ENCODE measurements at regions not wholly inside any gene's neighbourhood (a gene's known extent, or its start where the extent isn't known, plus 50 kb on each side); places are given as distances from the start of the nearest gene placed in this dataset.

- TF ChIP-seq CTCF (IDR thresholded peaks at IDR 0.05) (no peak), POLR2AphosphoS5 (IDR thresholded peaks at IDR 0.05) (no peak), POLR2A (IDR thresholded peaks at IDR 0.05) (no peak), EP300 (IDR thresholded peaks at IDR 0.05) (no peak)
- Histone ChIP-seq H3K36me3 (no peaks in the 10 kb centered on the region), H3K27ac (no peak overlapping the region), H3K4me3 (no peak overlapping the region), H3K27me3 (no peaks in the 10 kb centered on the region), H3K4me1 (no peaks in the 10 kb centered on the region), H3K9me3 (no peaks in the 10 kb centered on the region)
- DNase-seq (ENCODE audit: low spot score in 2 of 2), result no peak
These were observed 211.9 kb upstream of the CDH6 start for GRCh38 chr5:30981576-30981975.

- no peak overlapping the region for H3K27ac ChIP-seq
- no peak for DNase-seq (ENCODE audit: low spot score in 2 of 2)
- no peaks in the 10 kb centered on the region for H3K4me1 ChIP-seq
- WGBS, result 63% methylated on average over 1 of the region's 1 CpG
- no peaks in the 10 kb centered on the region for H3K36me3 ChIP-seq
- TF ChIP-seq POLR2AphosphoS5 (IDR thresholded peaks at IDR 0.05), result no peak
- TF ChIP-seq POLR2A (IDR thresholded peaks at IDR 0.05), result no peak
- no peak for TF ChIP-seq EP300 (IDR thresholded peaks at IDR 0.05)
- no peak for TF ChIP-seq CTCF (IDR thresholded peaks at IDR 0.05)
- no peak overlapping the region for H3K4me3 ChIP-seq
- no peaks in the 10 kb centered on the region for H3K9me3 ChIP-seq
- H3K27me3 ChIP-seq, result no peaks in the 10 kb centered on the region
These were observed 224.5 kb upstream of the CDH6 start for GRCh38 chr5:30968971-30969370.

- no peak overlapping the region for H3K27ac ChIP-seq
These were observed 233.4 kb upstream of the CDH6 start for GRCh38 chr5:30960036-30960435.

GRCh38 chr5:30959238-30959637, 234.2 kb upstream of the CDH6 start:
- H3K4me1 ChIP-seq, result no peaks in the 10 kb centered on the region
- H3K27ac ChIP-seq, result no peak overlapping the region
- TF ChIP-seq POLR2A (IDR thresholded peaks at IDR 0.05), result no peak
- H3K27me3 ChIP-seq, result no peaks in the 10 kb centered on the region
- no peaks in the 10 kb centered on the region for H3K36me3 ChIP-seq
- WGBS, result 90% methylated on average over 3 of the region's 3 CpGs
- H3K9me3 ChIP-seq, result no peaks in the 10 kb centered on the region
- H3K4me3 ChIP-seq, result no peak overlapping the region
- DNase-seq (ENCODE audit: low spot score in 2 of 2), result no peak

More at GRCh38 chr5:30960036-30960435, 233.4 kb upstream of the CDH6 start:
- no peak for TF ChIP-seq POLR2A (IDR thresholded peaks at IDR 0.05)
- TF ChIP-seq EP300 (IDR thresholded peaks at IDR 0.05), result no peak
- Histone ChIP-seq H3K27me3 (no peaks in the 10 kb centered on the region), H3K4me1 (no peaks in the 10 kb centered on the region), H3K36me3 (no peaks in the 10 kb centered on the region), H3K4me3 (no peak overlapping the region), H3K9me3 (no peaks in the 10 kb centered on the region)
- no peak for DNase-seq (ENCODE audit: low spot score in 2 of 2)
- 83% methylated on average over 1 of the region's 1 CpG for WGBS

- no peak for TF ChIP-seq POLR2A (IDR thresholded peaks at IDR 0.05)
- DNase-seq (ENCODE audit: low spot score in 2 of 2), result no peak
These were observed 235.9 kb upstream of the CDH6 start for GRCh38 chr5:30957591-30957990.

GRCh38 chr5:30956251-30956650, 237.2 kb upstream of the CDH6 start:
- H3K4me3 ChIP-seq, result no peak overlapping the region
- H3K27ac ChIP-seq, result no peak overlapping the region
- H3K4me1 ChIP-seq, result no peaks in the 10 kb centered on the region
- no peaks in the 10 kb centered on the region for H3K27me3 ChIP-seq
- H3K36me3 ChIP-seq, result no peaks in the 10 kb centered on the region
- no peak for TF ChIP-seq POLR2A (IDR thresholded peaks at IDR 0.05)
- TF ChIP-seq CTCF (IDR thresholded peaks at IDR 0.05), result no peak
- TF ChIP-seq POLR2AphosphoS5 (IDR thresholded peaks at IDR 0.05), result no peak
- TF ChIP-seq EP300 (IDR thresholded peaks at IDR 0.05), result no peak
- no peak for DNase-seq (ENCODE audit: low spot score in 2 of 2)
- H3K9me3 ChIP-seq, result no peaks in the 10 kb centered on the region

More at GRCh38 chr5:30957591-30957990, 235.9 kb upstream of the CDH6 start:
- H3K27ac ChIP-seq, result no peak overlapping the region
- H3K36me3 ChIP-seq, result no peaks in the 10 kb centered on the region
- H3K4me1 ChIP-seq, result no peaks in the 10 kb centered on the region
- no peak overlapping the region for H3K4me3 ChIP-seq
- no peaks in the 10 kb centered on the region for H3K9me3 ChIP-seq
- H3K27me3 ChIP-seq, result no peaks in the 10 kb centered on the region
- WGBS, result 52% methylated on average over 2 of the region's 2 CpGs

- no peak overlapping the region for H3K4me3 ChIP-seq
- no peaks in the 10 kb centered on the region for H3K36me3 ChIP-seq
- H3K27ac ChIP-seq, result no peak overlapping the region
- TF ChIP-seq POLR2AphosphoS5 (IDR thresholded peaks at IDR 0.05), result no peak
- no peak for TF ChIP-seq EP300 (IDR thresholded peaks at IDR 0.05)
- TF ChIP-seq POLR2A (IDR thresholded peaks at IDR 0.05), result no peak
- TF ChIP-seq CTCF (IDR thresholded peaks at IDR 0.05), result no peak
- H3K9me3 ChIP-seq, result no peaks in the 10 kb centered on the region
- DNase-seq (ENCODE audit: low spot score in 2 of 2), result no peak
- H3K27me3 ChIP-seq, result no peaks in the 10 kb centered on the region
- H3K4me1 ChIP-seq, result no peaks in the 10 kb centered on the region
- 44% methylated on average over 4 of the region's 4 CpGs for WGBS
These were observed 256.4 kb upstream of the CDH6 start for GRCh38 chr5:30937070-30937469.
